Fibroblast of skin of abdomen (primary cell): ENCODE measurements at regions not wholly inside any gene's neighbourhood (a gene's known extent, or its start where the extent isn't known, plus 50 kb on each side); places are given as distances from the start of the nearest gene placed in this dataset.

Experiments used
- DNase-seq: peaks from one replicate; pipeline ENCODE4 v3.0.0-alpha.2; 2013

DNA sequence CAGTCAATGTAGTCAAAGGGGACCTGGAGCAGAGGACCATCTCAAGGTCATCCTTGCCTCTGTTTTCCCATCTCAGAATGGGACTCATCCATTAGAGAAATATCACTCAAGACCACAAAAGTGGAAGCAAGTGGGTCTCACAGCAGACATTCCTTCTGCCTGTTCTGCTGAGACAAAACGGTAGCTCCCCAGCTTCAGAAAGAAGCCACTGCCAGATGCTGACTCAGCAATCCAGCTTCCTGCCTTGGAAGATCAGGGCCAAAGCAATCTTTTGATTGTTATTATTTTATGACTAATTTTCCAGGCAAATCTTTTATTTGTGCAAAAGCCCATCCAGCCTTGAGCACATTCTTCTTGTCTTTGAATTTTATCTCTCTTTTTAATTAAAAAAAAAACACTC lies 86.8 kb downstream of the CCT6B start:
- no peak for DNase-seq

DNA sequence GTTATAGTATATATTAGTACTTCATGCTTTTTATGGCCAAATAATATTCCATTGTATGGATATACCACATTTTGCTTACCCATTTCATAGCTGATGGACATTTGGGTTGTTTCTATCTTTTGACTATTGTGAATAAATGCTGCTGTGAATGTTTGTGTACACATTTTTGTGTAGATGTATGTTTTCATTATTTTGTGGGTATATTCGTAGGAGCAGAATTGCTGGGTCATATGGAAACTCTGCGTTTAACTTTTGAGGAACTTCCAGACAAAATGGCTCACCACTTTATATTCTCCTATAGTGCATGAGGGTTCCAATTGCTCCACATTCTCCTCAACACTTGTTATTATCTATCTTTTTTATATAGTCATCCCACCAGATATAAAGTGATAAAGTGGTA lies 88.6 kb downstream of the CCT6B start:
- DNase-seq, result no peak

DNA sequence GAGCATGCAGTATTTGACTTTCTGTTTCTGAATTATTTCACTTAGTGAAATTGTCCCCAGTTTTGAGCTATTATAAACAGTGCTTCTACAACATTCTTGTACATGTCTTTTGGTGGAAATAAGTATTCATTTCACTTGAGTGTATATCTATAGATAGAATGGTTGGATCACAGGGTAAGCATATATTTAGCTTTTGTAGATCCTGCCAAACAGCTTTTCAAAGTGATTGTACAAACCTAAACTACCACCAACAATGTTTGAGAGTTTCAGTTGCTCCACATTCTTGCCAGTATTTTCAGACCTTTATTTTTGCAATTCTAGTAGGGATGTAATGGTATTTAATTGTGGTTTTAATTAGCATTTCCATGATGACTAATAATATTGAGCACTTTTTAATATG lies 91.6 kb downstream of the CCT6B start:
- no peak for DNase-seq

DNA sequence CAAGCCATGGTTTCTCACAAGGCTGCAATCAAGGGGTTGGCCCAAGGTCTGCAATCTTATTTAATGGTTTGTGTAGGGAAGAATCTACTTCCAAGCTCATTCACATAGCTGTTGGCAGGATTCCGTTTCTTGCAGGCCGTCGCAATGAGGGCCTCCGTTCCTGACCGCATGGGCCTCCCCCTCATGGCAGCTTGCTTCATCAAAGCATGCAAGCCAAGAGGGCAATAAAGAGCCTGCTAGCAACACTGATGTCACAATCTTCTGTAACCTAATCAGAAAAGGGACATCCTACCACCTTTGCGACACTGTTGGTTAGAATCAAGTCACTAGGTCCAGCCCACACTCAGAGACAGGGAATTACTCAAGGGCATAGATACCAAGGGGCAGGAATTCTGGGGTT lies 95.5 kb downstream of the CCT6B start:
- no peak for DNase-seq

DNA sequence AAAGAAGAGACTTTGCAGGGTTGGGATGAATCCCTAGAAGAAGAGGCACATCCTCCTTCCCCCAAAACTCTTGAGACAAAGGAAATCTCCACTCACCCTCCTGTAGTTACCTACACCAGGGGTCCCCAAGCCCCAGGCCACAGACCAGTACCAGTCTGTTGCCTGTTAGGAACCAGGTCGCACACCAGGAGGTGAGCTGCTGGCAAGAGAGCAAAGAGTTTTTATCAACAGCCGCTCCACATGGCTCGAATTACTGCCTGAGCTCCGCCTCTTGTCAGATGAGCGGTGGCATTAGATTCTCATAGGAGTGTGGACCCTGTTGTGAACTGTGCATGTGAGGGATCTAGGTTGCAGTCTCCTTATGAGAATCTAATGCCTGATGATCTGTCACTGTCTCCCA lies 98.9 kb downstream of the CCT6B start:
- DNase-seq, result no peak

DNA sequence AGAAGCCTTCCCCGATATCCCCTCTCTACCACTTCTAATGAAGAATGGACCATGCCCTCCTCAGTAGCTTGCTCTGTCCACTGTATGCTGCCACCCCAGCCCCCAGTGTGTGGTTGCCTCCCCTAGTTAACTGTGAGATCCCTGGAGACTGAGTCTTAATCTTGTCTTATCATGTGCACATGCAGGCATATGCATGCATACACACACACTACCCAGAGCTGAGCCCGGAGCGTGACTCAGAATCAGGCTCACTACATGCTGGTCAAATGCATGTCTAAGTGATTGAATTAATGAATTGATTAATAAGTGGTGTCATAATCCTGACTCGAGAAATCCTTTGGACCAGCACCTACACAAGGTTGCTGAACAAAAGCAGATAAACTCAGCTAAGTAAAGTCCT lies 99.4 kb downstream of the CCT6B start:
- no peak for DNase-seq

DNA sequence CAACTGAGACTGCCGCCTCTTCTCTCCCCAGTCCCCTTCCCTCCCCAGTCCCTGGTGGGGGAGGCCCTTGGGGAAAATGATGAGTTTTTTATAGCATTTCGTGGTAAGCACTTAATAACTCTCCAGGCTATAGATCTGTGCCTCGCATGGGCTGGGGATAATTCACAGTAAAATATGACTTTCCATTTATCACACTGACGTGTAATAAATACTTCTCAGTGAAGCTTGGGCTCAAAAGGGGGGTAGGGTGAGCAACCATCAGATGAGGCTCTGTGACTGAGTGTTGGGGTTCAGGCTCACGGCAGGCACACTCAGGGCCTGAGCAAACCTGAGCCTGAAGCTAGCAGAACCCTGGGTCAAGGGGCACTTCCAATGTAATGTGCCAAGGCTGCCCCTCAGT lies 101.6 kb downstream of the CCT6B start:
- no peak for DNase-seq

DNA sequence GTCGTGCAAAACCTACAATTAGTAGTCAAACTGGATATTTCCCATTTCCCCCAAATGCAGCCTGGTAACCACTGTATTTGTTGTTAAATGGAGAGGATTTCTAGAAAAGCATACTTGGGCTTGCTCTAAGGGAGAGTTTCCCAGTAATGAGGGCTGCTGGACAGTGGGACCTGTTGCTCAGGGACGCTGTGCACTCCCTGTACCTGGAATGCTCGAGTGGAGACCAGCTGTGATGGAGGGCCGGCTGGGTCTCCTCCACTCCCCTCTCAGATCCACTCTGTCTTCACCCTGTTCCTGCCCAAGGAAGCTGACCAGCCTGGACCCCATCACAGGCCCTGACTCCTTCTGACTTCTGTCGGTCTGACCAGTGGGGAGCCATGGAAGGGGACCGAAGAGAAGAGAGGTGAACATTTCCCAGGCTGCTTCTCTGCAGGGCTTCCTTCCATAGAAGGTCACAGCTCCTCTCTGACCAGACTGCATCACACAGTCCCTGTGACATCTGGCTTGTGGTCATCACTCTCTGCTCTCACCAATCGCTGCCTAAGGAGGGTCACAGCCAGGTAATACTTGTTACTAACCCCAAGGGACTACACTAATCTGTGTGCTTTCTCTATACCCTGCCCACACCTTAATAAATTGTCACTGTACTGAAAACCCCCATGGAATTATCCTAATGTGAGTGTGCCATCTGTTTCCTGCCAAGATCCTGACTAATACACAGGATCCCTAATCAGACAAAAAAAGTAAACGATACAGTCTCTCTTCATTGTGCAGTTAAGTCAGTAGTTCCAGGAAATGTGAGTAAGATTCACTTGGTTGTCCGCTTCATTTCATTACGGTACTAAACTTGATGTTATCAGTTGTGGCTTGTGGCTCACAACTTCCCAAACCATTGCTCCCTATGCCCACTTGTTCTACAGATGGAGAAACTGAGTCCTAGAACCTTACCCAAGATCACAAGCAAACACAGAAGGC lies 102.4 kb downstream of the CCT6B start:
- no peak for DNase-seq

DNA sequence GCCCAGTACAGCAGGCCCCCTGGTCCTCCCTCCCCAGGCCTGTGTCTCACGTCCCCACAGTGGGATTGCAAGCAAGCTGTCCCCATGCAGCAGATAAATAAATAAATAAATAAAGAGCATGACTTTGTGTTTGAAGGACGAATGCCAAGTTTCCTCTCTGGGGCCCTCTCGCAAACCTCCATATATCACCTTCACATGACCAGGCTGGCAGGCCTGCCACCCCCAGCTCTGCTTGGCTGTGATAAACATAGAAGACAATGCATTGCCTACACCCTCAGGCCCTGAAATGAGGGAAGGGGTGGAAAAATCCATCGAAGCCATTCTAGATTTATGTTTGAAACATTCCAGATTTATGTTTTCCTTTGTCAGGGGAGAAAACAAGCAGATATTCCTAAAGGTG lies 107.3 kb downstream of the CCT6B start:
- DNase-seq, result no peak

DNA sequence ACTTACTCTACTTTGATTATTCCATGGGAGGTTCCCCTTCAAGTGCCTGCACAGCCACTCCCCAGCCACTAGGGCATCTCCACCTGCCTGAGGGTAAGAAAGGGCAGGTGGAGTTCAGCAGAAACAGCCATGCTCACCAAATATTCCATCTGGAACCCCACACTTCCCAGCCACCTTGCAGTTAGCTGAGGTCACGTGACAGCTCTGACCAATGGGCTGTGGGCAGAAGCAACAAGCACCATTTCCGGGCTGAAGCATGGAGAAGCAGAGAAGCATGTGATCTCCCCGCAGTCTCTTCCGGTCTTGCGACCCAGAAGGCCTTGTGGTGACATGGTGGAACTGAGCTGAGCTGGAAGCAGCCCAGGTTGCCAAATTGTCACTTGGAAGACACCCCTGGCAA lies 108.6 kb downstream of the CCT6B start:
- DNase-seq, result no peak

DNA sequence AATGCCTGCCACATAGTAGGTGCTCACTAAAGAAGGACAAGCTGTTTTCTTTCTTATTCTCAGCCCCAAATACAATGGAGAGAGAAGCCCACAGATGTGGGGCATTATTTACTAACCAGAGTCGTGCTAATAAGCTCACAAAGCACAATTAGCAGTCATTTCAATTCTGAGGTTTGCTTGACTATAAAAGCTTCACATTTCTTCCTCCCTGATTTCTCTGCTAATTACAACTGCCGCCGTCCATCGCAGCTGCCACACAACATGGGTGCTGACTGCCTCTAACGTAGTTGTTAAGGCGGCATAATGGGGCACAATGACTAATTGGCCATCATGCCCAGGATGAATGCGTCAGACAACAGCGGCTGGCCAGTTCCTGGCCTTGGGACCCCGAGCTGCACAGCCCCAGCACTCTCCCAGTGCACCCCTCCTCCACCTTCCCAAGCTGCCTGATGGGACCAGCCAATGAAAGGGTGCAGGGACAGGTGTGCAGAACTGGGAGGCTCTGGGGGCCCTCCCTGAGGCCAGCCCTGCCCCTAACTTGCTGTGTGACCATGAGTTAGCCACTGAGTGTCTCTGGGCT lies 109.2 kb downstream of the CCT6B start:
- no peak for DNase-seq

DNA sequence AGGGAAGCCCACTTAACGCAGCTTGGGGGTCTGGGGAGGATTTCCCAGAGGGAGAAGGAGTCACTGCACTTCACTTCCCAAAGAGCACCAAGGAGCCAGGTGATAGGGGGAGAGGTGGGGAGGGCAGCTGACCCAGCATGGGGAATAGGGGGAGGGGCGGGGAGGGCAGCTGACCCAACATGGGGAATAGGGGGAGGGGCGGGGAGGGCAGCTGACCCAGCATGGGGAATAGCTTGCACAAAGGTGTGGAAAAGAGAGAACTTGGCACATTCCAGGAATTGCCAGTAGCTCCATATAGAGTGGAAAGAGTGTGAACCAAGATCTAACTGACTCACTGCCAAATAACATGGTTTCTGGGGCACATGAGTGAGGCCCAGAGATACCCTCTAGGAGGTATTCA lies 110.3 kb downstream of the CCT6B start:
- DNase-seq, result no peak

DNA sequence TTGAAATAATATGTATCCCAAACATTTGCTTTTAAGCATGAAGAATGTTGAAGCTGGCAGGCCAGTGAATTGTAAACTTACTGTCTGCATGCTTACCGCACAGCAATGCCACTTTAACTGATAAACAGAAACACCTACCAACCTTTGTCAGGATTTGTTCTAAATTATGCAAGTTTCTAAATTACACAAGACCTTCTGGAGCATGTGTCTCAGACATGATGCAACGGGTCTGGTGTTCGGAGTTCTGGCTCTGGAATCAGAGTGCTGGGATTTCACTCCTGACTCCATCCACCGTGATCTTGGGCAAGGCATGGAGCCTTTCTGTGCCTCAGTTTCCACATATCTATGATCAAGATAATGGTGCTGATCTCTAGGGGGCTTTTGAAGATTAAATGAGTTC lies 111.2 kb downstream of the CCT6B start:
- no peak for DNase-seq

DNA sequence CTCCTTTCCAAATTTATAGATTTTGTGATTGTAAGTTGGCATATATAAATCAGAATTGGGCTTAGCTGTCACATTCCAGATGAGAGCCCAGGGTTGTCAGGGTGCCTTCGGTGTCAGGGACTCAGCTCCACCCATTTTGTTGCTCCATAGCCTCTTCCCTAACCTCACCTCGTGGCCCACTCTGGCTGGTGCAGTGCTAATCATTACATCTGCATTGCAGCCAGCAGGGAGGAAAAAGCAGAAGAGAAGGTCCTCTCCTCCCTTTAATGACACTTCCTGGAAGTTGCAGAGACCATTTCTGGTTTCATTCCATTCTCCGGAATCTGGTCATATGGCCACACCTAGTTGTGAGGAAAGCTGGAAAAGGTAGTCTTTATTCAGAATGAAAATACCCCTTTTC lies 113.3 kb downstream of the CCT6B start:
- DNase-seq, result no peak

DNA sequence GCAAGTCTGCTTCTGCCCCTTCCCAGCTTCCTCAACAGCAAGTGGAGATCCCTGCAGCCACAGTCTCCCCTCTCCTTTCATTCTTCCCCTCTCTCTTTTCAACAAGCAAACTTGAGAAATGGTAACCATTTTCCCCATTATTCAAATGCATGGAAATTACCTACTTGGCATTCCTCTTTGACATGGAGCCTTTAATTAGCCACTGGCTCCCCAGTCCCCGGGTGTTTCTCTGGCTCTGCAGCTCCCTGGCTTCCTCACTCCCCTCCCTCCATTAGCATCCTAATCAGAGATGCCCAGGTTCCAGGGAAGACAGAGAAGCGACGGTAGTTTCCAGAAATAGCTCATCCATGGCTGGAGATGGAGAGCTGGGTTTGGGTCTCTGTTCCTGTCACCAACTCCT lies 116.0 kb downstream of the CCT6B start:
- no peak for DNase-seq

DNA sequence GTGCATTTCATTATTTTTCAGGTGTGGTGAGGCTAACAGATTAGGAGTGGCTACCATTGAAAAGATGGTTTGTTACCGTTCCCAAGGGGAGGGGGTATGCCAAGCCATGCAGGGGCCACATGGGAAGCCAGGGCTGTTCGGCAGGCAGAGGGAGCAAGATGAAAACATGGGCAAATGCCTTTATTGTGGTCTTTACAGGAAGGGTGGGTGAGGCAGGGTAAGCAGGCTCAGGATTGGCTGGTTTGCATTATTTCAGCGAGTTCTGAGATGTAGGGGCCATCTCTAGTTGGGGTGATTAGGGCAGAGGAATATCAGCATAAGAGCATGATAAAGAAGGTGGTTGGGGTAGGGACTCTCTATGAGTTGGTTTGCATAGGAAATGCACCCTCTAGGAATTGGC lies 117.6 kb downstream of the CCT6B start:
- DNase-seq, result no peak

DNA sequence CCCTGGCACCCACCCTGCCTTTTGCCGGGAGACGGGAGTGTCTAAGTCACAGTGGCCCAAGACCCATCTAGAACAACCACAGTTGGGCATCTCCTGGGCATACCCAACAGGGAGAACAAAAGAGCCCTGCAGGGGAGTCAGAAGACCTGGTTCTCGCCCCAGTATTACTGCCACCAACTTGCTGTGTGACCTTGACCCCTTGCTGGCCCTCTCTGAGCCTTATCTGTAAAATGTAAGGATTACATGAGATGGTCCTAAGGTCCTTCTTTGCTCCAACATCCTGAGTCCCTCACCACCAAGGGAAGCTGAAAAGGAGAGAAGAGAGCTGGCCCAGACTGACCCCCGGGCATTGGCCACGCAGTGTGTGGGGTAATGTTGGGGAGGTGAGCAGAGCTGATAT lies 119.0 kb downstream of the CCT6B start:
- DNase-seq, result no peak

DNA sequence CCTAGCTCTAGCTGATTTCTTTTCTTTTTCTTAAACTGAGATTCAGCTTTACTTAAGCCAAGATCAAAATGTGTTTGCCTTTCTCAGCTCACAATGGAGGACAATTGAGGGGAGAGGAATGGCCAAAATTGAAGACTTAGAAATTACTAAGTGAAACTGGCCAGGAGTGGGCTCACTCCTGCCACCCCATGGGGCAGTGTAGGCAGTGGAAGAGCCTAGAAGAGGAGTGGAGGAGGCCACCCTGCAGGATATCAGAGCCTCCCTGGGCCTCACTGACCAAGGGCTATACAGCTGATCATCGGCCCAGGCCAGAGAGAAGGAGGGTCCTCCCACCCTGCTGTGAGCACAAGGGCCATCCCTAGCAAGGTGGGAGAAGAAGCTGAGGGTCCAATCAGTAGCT lies 119.8 kb downstream of the CCT6B start:
- DNase-seq, result no peak

DNA sequence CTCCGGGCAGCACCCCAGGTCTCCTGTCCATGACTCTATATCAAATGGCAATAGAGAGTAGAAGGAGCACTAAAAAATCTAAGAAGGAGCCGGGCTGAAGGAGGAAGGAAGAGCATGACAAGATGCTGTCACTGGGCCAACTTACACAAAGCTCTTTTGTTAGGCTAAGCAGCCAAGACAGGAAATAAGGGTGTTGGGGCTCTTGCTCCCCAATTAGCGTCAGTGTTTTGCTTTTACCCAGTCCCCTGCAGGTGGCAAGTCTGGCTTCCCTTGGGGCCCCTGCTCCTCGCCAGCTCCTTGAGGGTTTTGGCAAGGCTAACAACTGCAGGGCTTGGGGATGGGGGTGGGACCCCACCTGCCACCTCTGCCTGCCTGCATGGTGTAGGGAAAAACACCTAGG lies 120.5 kb downstream of the CCT6B start:
- DNase-seq, result no peak

DNA sequence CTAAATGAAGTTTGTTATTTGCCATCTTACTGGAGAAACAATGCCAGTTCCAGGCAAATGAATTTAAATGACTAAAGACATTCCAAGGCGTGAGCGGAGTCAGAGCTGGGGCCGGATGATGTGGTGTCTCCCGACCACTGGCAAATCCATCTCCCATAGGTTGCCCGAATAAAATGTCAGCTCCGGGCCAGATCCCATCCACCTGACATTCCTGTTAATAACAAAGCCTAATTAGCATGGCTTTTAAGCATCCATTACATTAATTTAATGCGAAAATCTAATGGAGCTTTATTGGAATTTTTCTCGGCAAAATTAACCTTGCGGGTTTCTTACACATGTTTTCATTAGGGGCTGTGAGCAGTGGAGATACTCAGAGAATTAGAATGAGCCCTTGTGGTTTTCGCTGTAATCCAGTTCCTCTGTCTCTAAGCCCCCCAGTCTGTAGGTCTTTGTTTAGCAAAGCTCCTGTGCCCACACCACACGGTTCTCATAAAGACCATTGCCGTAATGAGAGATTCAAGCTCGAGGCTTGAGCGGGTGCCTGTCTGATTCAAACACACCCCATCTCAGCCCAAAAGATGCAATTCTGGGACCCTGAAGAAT lies 123.3 kb downstream of the CCT6B start:
- no peak for DNase-seq

DNA sequence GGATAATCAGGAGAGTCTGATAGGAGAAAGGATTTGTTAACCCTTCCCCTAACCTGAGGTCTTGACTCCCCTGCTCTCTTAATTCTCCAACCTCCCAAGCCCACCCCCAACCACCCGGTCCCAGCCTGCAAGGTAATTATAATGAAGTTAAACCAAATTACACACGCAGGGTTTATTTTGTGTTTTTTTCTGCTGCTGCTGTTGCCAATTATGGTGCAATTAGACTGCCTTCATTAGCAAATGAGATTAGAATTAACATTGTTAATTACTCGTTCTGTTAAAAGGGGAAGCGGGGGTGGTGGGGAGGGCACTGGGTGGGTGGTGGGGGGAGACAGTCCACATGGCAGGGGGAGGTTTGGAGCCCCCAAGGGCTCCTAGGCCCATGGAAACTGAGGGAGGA lies 128.9 kb downstream of the CCT6B start:
- no peak for DNase-seq

DNA sequence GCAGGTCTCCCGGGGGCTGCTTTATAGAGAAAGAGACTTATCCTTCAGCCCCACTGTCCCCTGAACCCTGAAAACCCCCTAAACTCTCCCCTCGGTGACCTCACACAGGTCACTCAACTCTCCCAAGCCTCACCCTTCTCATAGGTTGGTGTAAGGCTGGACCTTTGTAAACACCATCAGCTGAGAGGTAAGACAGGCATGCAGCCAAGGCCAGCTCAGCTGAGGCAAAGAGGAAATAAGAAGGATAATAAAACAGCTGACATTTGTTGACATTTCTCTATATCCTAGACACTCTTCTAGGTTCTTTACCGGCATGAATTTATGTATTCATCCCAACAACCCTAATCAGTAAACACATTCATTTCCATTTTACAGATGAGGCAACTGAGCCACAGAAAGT lies 134.3 kb downstream of the CCT6B start:
- DNase-seq, result no peak

DNA sequence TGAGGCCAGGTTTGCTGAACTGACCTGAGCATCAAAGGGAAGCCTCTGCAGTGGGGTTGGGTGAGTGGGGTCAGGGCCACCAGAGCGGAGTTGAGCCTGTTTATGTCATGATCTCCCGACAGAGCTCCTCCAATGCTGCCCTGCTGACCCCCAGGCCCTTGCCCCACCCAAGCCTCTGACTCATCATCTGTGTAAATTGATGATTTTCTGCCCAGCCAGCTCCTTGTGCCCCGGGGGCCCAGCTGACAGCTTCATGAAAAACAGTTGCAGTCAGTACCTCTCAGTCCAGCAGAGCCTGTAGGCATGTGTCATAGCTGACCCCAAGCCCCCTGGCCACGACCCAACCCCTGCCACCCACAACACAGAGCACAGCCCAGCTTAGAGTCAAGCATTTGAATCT lies 134.9 kb downstream of the CCT6B start:
- no peak for DNase-seq

DNA sequence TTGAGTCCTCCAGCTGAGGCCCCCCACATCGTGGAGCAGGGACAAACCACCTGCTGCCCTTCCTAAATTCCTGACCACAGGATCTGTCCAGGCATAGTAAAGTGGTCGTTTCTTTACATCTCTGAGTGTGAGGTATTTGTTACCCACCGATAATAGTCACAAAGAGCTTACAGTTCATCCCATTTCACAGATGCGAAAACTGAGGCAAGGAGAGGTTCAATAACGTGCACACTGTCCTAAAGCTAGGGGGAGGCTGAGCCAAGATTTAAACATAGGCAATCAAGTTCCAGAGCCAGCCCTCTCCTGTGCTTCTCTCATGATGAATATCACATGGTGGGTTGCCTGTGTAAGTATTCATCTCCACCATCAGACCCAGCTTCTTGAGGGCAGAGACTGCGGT lies 135.4 kb downstream of the CCT6B start:
- no peak for DNase-seq
